ENCODE measurements at regions not wholly inside any gene's neighbourhood (a gene's known extent, or its start where the extent isn't known, plus 50 kb on each side); places are given as distances from the start of the nearest gene placed in this dataset.

- peaks cover 29% of the 10 kb centered on the region for H3K4me1 Mint-ChIP-seq (ENCODE audit: low read depth)
- TF ChIP-seq, protein P1, sequence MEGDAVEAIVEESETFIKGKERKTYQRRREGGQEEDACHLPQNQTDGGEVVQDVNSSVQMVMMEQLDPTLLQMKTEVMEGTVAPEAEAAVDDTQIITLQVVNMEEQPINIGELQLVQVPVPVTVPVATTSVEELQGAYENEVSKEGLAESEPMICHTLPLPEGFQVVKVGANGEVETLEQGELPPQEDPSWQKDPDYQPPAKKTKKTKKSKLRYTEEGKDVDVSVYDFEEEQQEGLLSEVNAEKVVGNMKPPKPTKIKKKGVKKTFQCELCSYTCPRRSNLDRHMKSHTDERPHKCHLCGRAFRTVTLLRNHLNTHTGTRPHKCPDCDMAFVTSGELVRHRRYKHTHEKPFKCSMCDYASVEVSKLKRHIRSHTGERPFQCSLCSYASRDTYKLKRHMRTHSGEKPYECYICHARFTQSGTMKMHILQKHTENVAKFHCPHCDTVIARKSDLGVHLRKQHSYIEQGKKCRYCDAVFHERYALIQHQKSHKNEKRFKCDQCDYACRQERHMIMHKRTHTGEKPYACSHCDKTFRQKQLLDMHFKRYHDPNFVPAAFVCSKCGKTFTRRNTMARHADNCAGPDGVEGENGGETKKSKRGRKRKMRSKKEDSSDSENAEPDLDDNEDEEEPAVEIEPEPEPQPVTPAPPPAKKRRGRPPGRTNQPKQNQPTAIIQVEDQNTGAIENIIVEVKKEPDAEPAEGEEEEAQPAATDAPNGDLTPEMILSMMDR (IDR thresholded peaks at IDR 0.05): no peak
- H3K36me3 Mint-ChIP-seq (ENCODE audit: low read depth): no peaks in the 10 kb centered on the region
- no peak overlapping the region for H3K27ac Mint-ChIP-seq (ENCODE audit: unreplicated experiment)
- H3K27me3 Mint-ChIP-seq (ENCODE audit: low read depth): peaks cover 25% of the 10 kb centered on the region
- no peak for DNase-seq (ENCODE audit: low spot score)
- no peak overlapping the region for H3K4me3 Mint-ChIP-seq (ENCODE audit: unreplicated experiment)
- H3K9me3 Mint-ChIP-seq (ENCODE audit: low read depth): no peaks in the 10 kb centered on the region
Measured at GRCh38 chr12:4116251-4117111, 157.1 kb upstream of the CCND2 start.

GRCh38 chr12:4115570-4115969 lies 158.0 kb upstream of the CCND2 start:
- H3K9me3 Mint-ChIP-seq (ENCODE audit: low read depth): no peaks in the 10 kb centered on the region
- H3K27me3 Mint-ChIP-seq (ENCODE audit: low read depth): peaks cover 24% of the 10 kb centered on the region
- no peak for DNase-seq (ENCODE audit: low spot score)
- no peak overlapping the region for H3K4me3 Mint-ChIP-seq (ENCODE audit: unreplicated experiment)
- H3K36me3 Mint-ChIP-seq (ENCODE audit: low read depth): no peaks in the 10 kb centered on the region
- TF ChIP-seq, protein P1 (IDR thresholded peaks at IDR 0.05): no peak
- no peak overlapping the region for H3K27ac Mint-ChIP-seq (ENCODE audit: unreplicated experiment)
- peaks cover 29% of the 10 kb centered on the region for H3K4me1 Mint-ChIP-seq (ENCODE audit: low read depth)

- H3K27ac Mint-ChIP-seq (ENCODE audit: unreplicated experiment): no peak overlapping the region
- TF ChIP-seq, protein P1 (IDR thresholded peaks at IDR 0.05): no peak
- no peak for DNase-seq (ENCODE audit: low spot score)
- H3K4me1 Mint-ChIP-seq (ENCODE audit: low read depth): peaks cover 29% of the 10 kb centered on the region
- peaks cover 22% of the 10 kb centered on the region for H3K27me3 Mint-ChIP-seq (ENCODE audit: low read depth)
- no peak overlapping the region for H3K4me3 Mint-ChIP-seq (ENCODE audit: unreplicated experiment)
- H3K9me3 Mint-ChIP-seq (ENCODE audit: low read depth): no peaks in the 10 kb centered on the region
- no peaks in the 10 kb centered on the region for H3K36me3 Mint-ChIP-seq (ENCODE audit: low read depth)
Measured at GRCh38 chr12:4114986-4115385, 158.6 kb upstream of the CCND2 start.

DNA sequence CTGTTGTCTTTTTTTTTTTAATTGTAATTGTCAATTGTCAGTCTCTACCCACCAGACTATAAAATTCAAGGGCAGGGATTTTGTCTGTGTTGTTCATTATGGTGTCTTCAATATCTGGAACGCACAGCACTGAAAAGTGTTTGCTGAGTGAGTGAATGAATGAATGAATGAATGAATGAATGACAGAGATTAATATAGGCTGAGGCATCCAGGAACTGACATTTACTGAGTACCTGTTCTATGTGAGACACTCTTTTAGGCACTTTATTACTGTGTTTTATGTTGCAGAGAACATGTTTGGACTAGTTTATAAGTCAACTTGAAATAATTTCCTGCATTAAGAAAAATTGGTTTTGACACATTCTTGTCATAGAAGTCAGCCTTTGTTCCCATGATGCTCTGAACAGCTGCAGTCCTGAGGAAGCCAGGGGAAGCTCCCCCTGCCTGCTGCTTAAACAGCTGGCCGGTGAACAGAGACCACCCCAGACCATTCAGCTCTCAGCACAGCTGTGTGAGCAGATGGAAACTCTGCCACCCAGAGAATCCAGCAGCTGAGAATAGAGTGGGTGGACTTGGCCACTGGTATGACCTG lies 160.7 kb upstream of the CCND2 start:
- H3K9me3 Mint-ChIP-seq (ENCODE audit: low read depth): no peaks in the 10 kb centered on the region
- H3K27ac Mint-ChIP-seq (ENCODE audit: unreplicated experiment): no peak overlapping the region
- TF ChIP-seq, protein P1 (IDR thresholded peaks at IDR 0.05): no peak
- H3K36me3 Mint-ChIP-seq (ENCODE audit: low read depth): peaks cover 1% of the 10 kb centered on the region
- no peak for DNase-seq (ENCODE audit: low spot score)
- H3K27me3 Mint-ChIP-seq (ENCODE audit: low read depth): peaks cover 24% of the 10 kb centered on the region
- peaks cover 21% of the 10 kb centered on the region for H3K4me1 Mint-ChIP-seq (ENCODE audit: low read depth)
- no peak overlapping the region for H3K4me3 Mint-ChIP-seq (ENCODE audit: unreplicated experiment)

GRCh38 chr12:4112290-4112689 lies 161.3 kb upstream of the CCND2 start:
- Mint-ChIP-seq H3K4me1 (ENCODE audit: low read depth) (peaks cover 19% of the 10 kb centered on the region), H3K27me3 (ENCODE audit: low read depth) (peaks cover 24% of the 10 kb centered on the region), H3K4me3 (ENCODE audit: unreplicated experiment) (no peak overlapping the region), H3K27ac (ENCODE audit: unreplicated experiment) (no peak overlapping the region), H3K9me3 (ENCODE audit: low read depth) (no peaks in the 10 kb centered on the region), H3K36me3 (ENCODE audit: low read depth) (peaks cover 1% of the 10 kb centered on the region)
- DNase-seq (ENCODE audit: low spot score): no peak
- TF ChIP-seq, protein P1 (IDR thresholded peaks at IDR 0.05): no peak
